ENCODE measurements at regions not wholly inside any gene's neighbourhood (a gene's known extent, or its start where the extent isn't known, plus 50 kb on each side); places are given as distances from the start of the nearest gene placed in this dataset.

GRCh38 chr10:131424836-131425491 is 113.4 kb upstream of the TCERG1L start:
- intact Hi-C loops (cut with DNase I): no loop called here
- peak in 1 of 10 donors; percentile 11 for DNase-seq

GRCh38 chr10:131425752-131426533 is 114.4 kb upstream of the TCERG1L start:
- intact Hi-C loops (cut with DNase I): no loop called here
- peak in 1 of 10 donors; percentile 61 for DNase-seq

- peak in 1 of 10 donors; percentile 38 for DNase-seq
- intact Hi-C loops (cut with DNase I): no loop called here
Observed at GRCh38 chr10:131426534-131426898, 115.0 kb upstream of the TCERG1L start.

GRCh38 chr10:131427281-131427680 is 115.8 kb upstream of the TCERG1L start:
- DNase-seq: no peak
- intact Hi-C loops (cut with DNase I): no loop called here

- intact Hi-C loops (cut with DNase I): no loop called here
- peak in 1 of 10 donors; percentile 66 for DNase-seq
Observed at GRCh38 chr10:131427901-131428300, 116.4 kb upstream of the TCERG1L start.

GRCh38 chr10:131429141-131429540 is 117.6 kb upstream of the TCERG1L start:
- no peak for DNase-seq
- intact Hi-C loops (cut with DNase I): no loop called here

- intact Hi-C loops (cut with DNase I): no loop called here
- DNase-seq: peak in 1 of 10 donors; percentile 74
Observed at GRCh38 chr10:131429942-131430341, 118.4 kb upstream of the TCERG1L start.

GRCh38 chr10:131430716-131431412 is 119.3 kb upstream of the TCERG1L start:
- intact Hi-C loops (cut with DNase I): no loop called here
- peak in 1 of 10 donors; percentile 72 for DNase-seq

GRCh38 chr10:131431533-131431932 is 120.0 kb upstream of the TCERG1L start:
- intact Hi-C loops (cut with DNase I): no loop called here

GRCh38 chr10:131431978-131432690 is 120.6 kb upstream of the TCERG1L start:
- DNase-seq: peak in 1 of 10 donors; percentile 72
- intact Hi-C loops (cut with DNase I): no loop called here

More at GRCh38 chr10:131431533-131431932, 120.0 kb upstream of the TCERG1L start:
- DNase-seq: no peak

- peak in 1 of 10 donors; percentile 45 for DNase-seq
- intact Hi-C loops (cut with DNase I): no loop called here
Observed at GRCh38 chr10:131433568-131433967, 122.0 kb upstream of the TCERG1L start.

- intact Hi-C loops (cut with DNase I): no loop called here
- DNase-seq: no peak
Observed at GRCh38 chr10:131435232-131435631, 123.7 kb upstream of the TCERG1L start.

GRCh38 chr10:131435760-131436457 is 124.4 kb upstream of the TCERG1L start:
- intact Hi-C loops (cut with DNase I): no loop called here
- peak in 1 of 10 donors; percentile 79 for DNase-seq

GRCh38 chr10:131436458-131436857 is 124.9 kb upstream of the TCERG1L start:
- DNase-seq: no peak

GRCh38 chr10:131437556-131438475 is 126.3 kb upstream of the TCERG1L start:
- DNase-seq: peak in 7 of 10 donors; percentile 34 to 91 (median 43)
- intact Hi-C loops (cut with DNase I): no loop called here

More at GRCh38 chr10:131436458-131436857, 124.9 kb upstream of the TCERG1L start:
- intact Hi-C loops (cut with DNase I): no loop called here

GRCh38 chr10:131438665-131439064 is 127.1 kb upstream of the TCERG1L start:
- intact Hi-C loops (cut with DNase I): no loop called here
- DNase-seq: no peak

- intact Hi-C loops (cut with DNase I): no loop called here
- peak in 1 of 10 donors; percentile 80 for DNase-seq
Observed at GRCh38 chr10:131439705-131440104, 128.2 kb upstream of the TCERG1L start.

GRCh38 chr10:131440405-131441360 is 129.2 kb upstream of the TCERG1L start:
- intact Hi-C loops (cut with DNase I): no loop called here
- no peak for DNase-seq

All from posterior cingulate gyrus (tissue), 11 donors.